ENCODE measurements at regions not wholly inside any gene's neighbourhood (a gene's known extent, or its start where the extent isn't known, plus 50 kb on each side); places are given as distances from the start of the nearest gene placed in this dataset.

DNA sequence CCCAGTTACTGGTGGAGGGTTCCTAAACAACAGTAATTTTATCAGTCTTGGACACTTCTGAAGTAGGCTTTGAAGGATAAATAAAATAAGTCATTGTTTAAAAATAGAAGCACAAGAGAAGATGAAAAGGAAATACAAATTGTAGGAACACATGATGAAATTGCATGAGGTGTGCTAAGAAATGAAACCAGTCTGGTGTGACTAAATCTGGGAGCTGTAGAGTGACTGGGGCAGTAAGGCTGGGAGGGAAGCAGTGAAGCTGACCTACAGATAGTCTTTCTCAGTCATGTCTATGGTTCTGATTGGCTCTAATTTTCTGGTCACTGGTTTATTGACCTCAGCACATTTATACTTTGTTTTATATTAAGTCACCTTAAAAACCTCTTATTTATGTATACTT, 139.1 kb downstream of the SLC17A6 start:
- in situ Hi-C loops (cut with HindIII; ENCODE audit: low pct_unique_long_range_greater_than_20kb, low sequenced_read_pairs), result no loop called here
- no peak for DNase-seq (ENCODE audit: low read depth in 1 of 2, low spot score in 1 of 2)
- no peak for TF ChIP-seq JUND (IDR thresholded peaks at IDR 0.05; ENCODE audit: low read depth)

DNA sequence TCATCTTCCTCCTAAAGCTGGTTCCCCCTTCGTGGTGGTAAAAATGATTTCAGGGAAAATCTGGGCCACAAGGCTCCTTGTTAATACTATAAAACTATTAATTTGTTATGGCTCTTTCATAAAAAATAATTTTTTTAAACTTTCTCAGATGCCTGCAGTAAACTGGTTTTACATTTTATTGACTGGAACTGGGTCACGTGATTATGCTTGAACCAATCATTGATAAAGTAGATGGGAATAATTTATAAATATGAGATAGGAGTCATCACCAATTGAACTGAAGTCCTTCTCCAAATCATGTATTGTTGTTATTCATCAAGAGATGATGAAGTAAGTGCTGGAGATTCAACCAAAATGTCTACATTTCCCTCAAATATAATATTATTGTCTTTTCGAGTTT, 138.4 kb downstream of the SLC17A6 start:
- DNase-seq (ENCODE audit: low read depth in 1 of 2, low spot score in 1 of 2), result no peak
- no peak for TF ChIP-seq JUND (IDR thresholded peaks at IDR 0.05; ENCODE audit: low read depth)
- in situ Hi-C loops (cut with HindIII; ENCODE audit: low pct_unique_long_range_greater_than_20kb, low sequenced_read_pairs), result no loop called here

DNA sequence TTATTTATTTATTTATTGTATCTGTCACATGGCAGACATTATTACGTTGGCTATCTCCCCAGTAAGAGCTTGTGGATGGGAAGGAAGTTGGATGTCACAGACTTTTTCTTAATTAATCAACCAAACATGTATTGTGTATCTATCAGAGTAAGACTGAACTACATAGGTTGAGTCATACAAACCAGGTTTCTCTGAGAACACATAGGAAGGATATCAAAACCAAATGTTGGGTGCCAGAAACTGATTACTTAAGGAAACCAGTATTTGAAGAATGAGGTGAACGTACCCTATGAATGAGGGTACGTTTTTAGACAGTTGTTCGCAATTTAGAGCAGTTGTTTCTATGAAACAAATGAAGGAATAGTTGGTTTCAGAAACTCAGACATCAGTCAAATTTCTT, 136.4 kb downstream of the SLC17A6 start:
- no peak for TF ChIP-seq JUND (IDR thresholded peaks at IDR 0.05; ENCODE audit: low read depth)
- in situ Hi-C loops (cut with HindIII; ENCODE audit: low pct_unique_long_range_greater_than_20kb, low sequenced_read_pairs), result no loop called here

DNA sequence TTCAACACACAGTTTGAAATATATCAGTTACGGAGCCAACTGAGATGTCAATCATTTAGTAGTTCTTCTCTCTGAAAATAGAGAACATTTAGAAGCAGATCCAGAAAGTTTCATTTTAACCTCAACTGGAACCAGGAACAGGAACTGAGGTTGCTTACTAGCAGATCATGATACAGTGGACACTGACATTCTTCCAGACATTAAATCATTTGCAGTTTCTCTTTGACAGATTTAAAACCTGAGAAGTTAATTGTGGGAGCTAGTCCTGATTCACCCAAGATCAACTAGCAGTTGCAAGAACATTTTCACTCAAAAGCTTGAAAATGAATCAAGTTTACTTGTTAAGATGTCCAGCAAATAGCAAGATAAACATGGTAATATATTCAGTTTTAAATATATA, 135.4 kb downstream of the SLC17A6 start:
- no peak for TF ChIP-seq JUND (IDR thresholded peaks at IDR 0.05; ENCODE audit: low read depth)
- no peak for DNase-seq (ENCODE audit: low read depth in 1 of 2, low spot score in 1 of 2)
- in situ Hi-C loops (cut with HindIII; ENCODE audit: low pct_unique_long_range_greater_than_20kb, low sequenced_read_pairs), result no loop called here

More for the DNA sequence above, 136.4 kb downstream of the SLC17A6 start:
- DNase-seq (ENCODE audit: low read depth in 1 of 2, low spot score in 1 of 2), result no peak

GRCh38 chr11:22472306-22472705, 134.1 kb downstream of the SLC17A6 start:
- in situ Hi-C loops (cut with HindIII; ENCODE audit: low pct_unique_long_range_greater_than_20kb, low sequenced_read_pairs), result no loop called here

GRCh38 chr11:22471385-22471784, 133.2 kb downstream of the SLC17A6 start:
- no peak for DNase-seq (ENCODE audit: low read depth in 1 of 2, low spot score in 1 of 2)
- in situ Hi-C loops (cut with HindIII; ENCODE audit: low pct_unique_long_range_greater_than_20kb, low sequenced_read_pairs), result no loop called here

More at GRCh38 chr11:22472306-22472705, 134.1 kb downstream of the SLC17A6 start:
- no peak for DNase-seq (ENCODE audit: low read depth in 1 of 2, low spot score in 1 of 2)
- no peak for TF ChIP-seq JUND (IDR thresholded peaks at IDR 0.05; ENCODE audit: low read depth)

DNA sequence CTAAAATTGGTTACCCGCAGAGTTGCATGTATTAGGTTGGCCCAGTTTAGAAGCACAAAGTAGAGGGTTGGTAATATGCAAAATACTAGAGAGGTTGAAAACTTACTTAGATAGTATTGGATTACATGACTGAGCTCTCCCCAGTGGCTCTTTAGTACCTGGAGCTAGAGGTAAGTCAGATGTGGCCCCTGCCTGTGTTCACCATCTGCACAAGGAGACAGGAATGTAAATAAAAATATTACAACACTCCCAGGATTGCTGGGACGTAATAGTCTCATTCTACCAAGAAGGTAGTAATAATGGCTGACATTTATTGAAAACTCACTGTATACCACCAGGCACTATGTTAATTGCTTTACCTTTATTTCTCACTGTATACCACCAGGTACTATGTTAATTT, 129.6 kb downstream of the SLC17A6 start:
- in situ Hi-C loops (cut with HindIII; ENCODE audit: low pct_unique_long_range_greater_than_20kb, low sequenced_read_pairs), result no loop called here
- TF ChIP-seq JUND (IDR thresholded peaks at IDR 0.05; ENCODE audit: low read depth), result no peak
- no peak for DNase-seq (ENCODE audit: low read depth in 1 of 2, low spot score in 1 of 2)

More at GRCh38 chr11:22471385-22471784, 133.2 kb downstream of the SLC17A6 start:
- TF ChIP-seq JUND (IDR thresholded peaks at IDR 0.05; ENCODE audit: low read depth), result no peak

DNA sequence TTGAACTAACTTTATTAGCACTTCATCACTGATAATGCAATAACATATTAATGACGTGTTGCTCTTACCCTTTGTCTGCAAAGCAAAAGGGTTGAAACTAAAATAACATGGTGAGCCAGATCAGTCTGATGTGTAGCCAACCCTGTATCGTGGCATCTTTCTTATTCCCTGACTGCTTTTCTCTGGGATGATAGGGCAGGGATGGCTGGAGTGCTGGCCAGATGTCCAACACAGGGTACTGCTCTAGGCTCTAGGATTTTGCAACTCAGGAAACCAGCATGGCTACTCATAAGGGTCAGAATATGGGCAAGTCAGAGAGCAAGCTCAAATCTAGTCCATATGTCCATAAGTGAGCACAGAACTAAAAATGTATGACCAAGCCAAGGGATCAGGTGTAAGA, 129.1 kb downstream of the SLC17A6 start:
- in situ Hi-C loops (cut with HindIII; ENCODE audit: low pct_unique_long_range_greater_than_20kb, low sequenced_read_pairs), result no loop called here
- TF ChIP-seq JUND (IDR thresholded peaks at IDR 0.05; ENCODE audit: low read depth), result no peak
- no peak for DNase-seq (ENCODE audit: low read depth in 1 of 2, low spot score in 1 of 2)

GRCh38 chr11:22466809-22467208, 128.6 kb downstream of the SLC17A6 start:
- DNase-seq (ENCODE audit: low read depth in 1 of 2, low spot score in 1 of 2), result no peak
- TF ChIP-seq JUND (IDR thresholded peaks at IDR 0.05; ENCODE audit: low read depth), result no peak
- in situ Hi-C loops (cut with HindIII; ENCODE audit: low pct_unique_long_range_greater_than_20kb, low sequenced_read_pairs), result no loop called here

GRCh38 chr11:22466351-22466750, 128.2 kb downstream of the SLC17A6 start:
- DNase-seq (ENCODE audit: low read depth in 1 of 2, low spot score in 1 of 2), result no peak
- in situ Hi-C loops (cut with HindIII; ENCODE audit: low pct_unique_long_range_greater_than_20kb, low sequenced_read_pairs), result no loop called here
- no peak for TF ChIP-seq JUND (IDR thresholded peaks at IDR 0.05; ENCODE audit: low read depth)

GRCh38 chr11:22465620-22466019, 127.4 kb downstream of the SLC17A6 start:
- DNase-seq (ENCODE audit: low read depth in 1 of 2, low spot score in 1 of 2), result no peak
- in situ Hi-C loops (cut with HindIII; ENCODE audit: low pct_unique_long_range_greater_than_20kb, low sequenced_read_pairs), result no loop called here
- TF ChIP-seq JUND (IDR thresholded peaks at IDR 0.05; ENCODE audit: low read depth), result no peak

- in situ Hi-C loops (cut with HindIII; ENCODE audit: low pct_unique_long_range_greater_than_20kb, low sequenced_read_pairs), result no loop called here
- no peak for DNase-seq (ENCODE audit: low read depth in 1 of 2, low spot score in 1 of 2)
Measured at GRCh38 chr11:22461626-22462025, 123.4 kb downstream of the SLC17A6 start.

GRCh38 chr11:22460181-22460580, 122.0 kb downstream of the SLC17A6 start:
- TF ChIP-seq JUND (IDR thresholded peaks at IDR 0.05; ENCODE audit: low read depth), result no peak
- no peak for DNase-seq (ENCODE audit: low read depth in 1 of 2, low spot score in 1 of 2)
- in situ Hi-C loops (cut with HindIII; ENCODE audit: low pct_unique_long_range_greater_than_20kb, low sequenced_read_pairs), result no loop called here

More at GRCh38 chr11:22461626-22462025, 123.4 kb downstream of the SLC17A6 start:
- TF ChIP-seq JUND (IDR thresholded peaks at IDR 0.05; ENCODE audit: low read depth), result no peak

DNA sequence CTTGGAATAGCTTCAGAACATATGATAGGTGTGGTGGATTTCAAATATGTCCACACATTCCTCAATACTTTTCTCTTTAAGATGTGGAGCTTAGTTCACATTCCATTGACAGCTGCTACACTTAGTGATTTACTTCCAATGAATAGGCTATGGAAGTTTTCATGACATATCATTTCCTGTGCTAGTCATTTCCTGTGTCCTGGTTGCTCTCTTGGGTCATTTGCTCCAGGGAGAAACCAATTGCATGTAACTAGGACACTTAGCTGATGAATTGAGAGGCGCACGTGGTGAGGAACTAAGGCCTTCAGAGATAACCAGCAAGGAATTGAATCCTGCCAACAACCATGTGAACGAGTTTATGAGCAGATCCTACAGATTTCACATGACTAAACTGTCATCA, 120.9 kb downstream of the SLC17A6 start:
- no peak for TF ChIP-seq JUND (IDR thresholded peaks at IDR 0.05; ENCODE audit: low read depth)
- in situ Hi-C loops (cut with HindIII; ENCODE audit: low pct_unique_long_range_greater_than_20kb, low sequenced_read_pairs), result no loop called here
- DNase-seq (ENCODE audit: low read depth in 1 of 2, low spot score in 1 of 2), result no peak

Measured in T47D (cell line).